HCT116 (cell line): ENCODE measurements at regions not wholly inside any gene's neighbourhood (a gene's known extent, or its start where the extent isn't known, plus 50 kb on each side); places are given as distances from the start of the nearest gene placed in this dataset.

ENCODE experiments used
- ATAC-seq: fragments of 200-7000 bp; cut with Tn5 transposase; 2 replicates; pipeline ENCODE4 v1.9.1; 2020; ENCODE audit warnings: mild to moderate bottlenecking, moderate library complexity
- BruUV-seq: library from RNA; stranded (reverse); fragments of 400-500 nt; replicated peaks from 2 replicates; lab custom pipeline; 2021; lab: Mats Ljungman, UMichigan
- CTCF ChIA-PET: fragments of 300-600 bp; sonication (Branson Sonifier 250); formaldehyde crosslinking; loops from one replicate; lab custom pipeline; 2021; ENCODE audit warnings: antibody characterized with exemption; lab: Charles Lee
- POLR2A ChIA-PET: fragments of 300-600, 350-600 bp; sonication (Branson Sonifier 250); formaldehyde crosslinking; loops from one replicate; lab custom pipeline; 2021; ENCODE audit warnings: antibody characterized with exemption; lab: Charles Lee
- RAD21 ChIA-PET, 2 experiments: fragments of 300-600 bp; sonication (Branson Sonifier 250); formaldehyde crosslinking; loops; one replicate each; lab custom pipeline; 2023; ENCODE audit warnings: low total read pairs in 2 of 2; ENCODE audit not compliant: uncharacterized antibody in 2 of 2, unreplicated experiment in 2 of 2, low non-redundant PET in 1 of 2; lab: Charles Lee
- DNase-seq: peaks from one replicate; pipeline ENCODE4 v3.0.0-alpha.2; 2010; ENCODE audit warnings: low read depth, low spot score
- H2AFZ ChIP-seq: fragments of 200-600 bp; shearing (Covaris generic), sonication (generic); 2 replicates; pipeline ENCODE4 v1.6.1; 2017; ENCODE audit warnings: low read depth, mixed run types, mixed read lengths, antibody characterized with exemption, low read length; ENCODE audit not compliant: poor library complexity, severe bottlenecking
- H3K27ac ChIP-seq: 2 replicates; pipeline ENCODE4 v1.5.1; 2012; ENCODE audit warnings: low read depth, low read length
- H3K27me3 ChIP-seq: fragments of 200-600 bp; sonication (generic); 2 replicates; pipeline ENCODE4 v1.6.1; 2016; ENCODE audit warnings: mixed run types, low read length, mixed read lengths; ENCODE audit not compliant: insufficient read depth
- H3K36me3 ChIP-seq, 2 experiments: fragments of 200-500 bp in 1 of 2; fragments of 200-600 bp in 1 of 2; sonication (Bioruptor generic) in 1 of 2; sonication (generic) in 1 of 2; 2 replicates each; pipeline versions ENCODE4 v1.5.1 to v1.6.1; 2014 to 2016; ENCODE audit warnings: low read length in 2 of 2, inconsistent platforms in 1 of 2, mixed read lengths in 1 of 2, mixed run types in 1 of 2; ENCODE audit not compliant: insufficient read depth in 2 of 2, control insufficient read depth in 1 of 2
- H3K4me1 ChIP-seq, 2 experiments: fragments of 200-600 bp in 1 of 2; sonication (generic) in 1 of 2; 2 replicates each; pipeline versions ENCODE4 v1.5.1 to v1.6.1; 2012 to 2017; ENCODE audit warnings: low read length in 2 of 2, inconsistent platforms in 1 of 2, mild to moderate bottlenecking in 1 of 2, mixed read lengths in 1 of 2, mixed run types in 1 of 2, moderate library complexity in 1 of 2; ENCODE audit not compliant: insufficient read depth in 2 of 2, control insufficient read depth in 1 of 2
- H3K4me2 ChIP-seq: fragments of 200-600 bp; sonication (generic); 2 replicates; pipeline ENCODE4 v1.6.1; 2017; ENCODE audit warnings: mixed run types, low read length, mixed read lengths
- H3K4me3 ChIP-seq, 2 experiments: fragments of 200-600 bp in 1 of 2; sonication (generic) in 1 of 2; replicated peaks in 1 of 2; 2 replicates each; pipeline ENCODE4 v1.5.1; 2011 to 2016; ENCODE audit warnings: low read length in 2 of 2, control low read depth in 1 of 2, low read depth in 1 of 2, mild to moderate bottlenecking in 1 of 2, mixed read lengths in 1 of 2, mixed run types in 1 of 2
- H3K79me2 ChIP-seq: fragments of 200-600 bp; sonication (generic); 2 replicates; pipeline ENCODE4 v1.6.1; 2017; ENCODE audit warnings: mild to moderate bottlenecking, mixed run types, low read length, moderate library complexity, mixed read lengths; ENCODE audit not compliant: insufficient read depth
- H3K9ac ChIP-seq: fragments of 200-600 bp; sonication (generic); 2 replicates; pipeline ENCODE4 v1.6.1; 2016; ENCODE audit warnings: low read length, mixed read lengths
- H3K9me2 ChIP-seq: fragments of 200-600 bp; sonication (generic), shearing (Covaris generic); 2 replicates; pipeline ENCODE4 v1.6.1; 2017; ENCODE audit warnings: mixed run types, mild to moderate bottlenecking, moderate library complexity; ENCODE audit not compliant: insufficient read depth
- H3K9me3 ChIP-seq, 2 experiments: fragments of 200-500 bp in 1 of 2; fragments of 200-600 bp in 1 of 2; sonication (Bioruptor generic) in 1 of 2; sonication (generic) in 1 of 2; 2 replicates each; pipeline ENCODE4 v1.6.1; 2014 to 2017; ENCODE audit warnings: low read length in 2 of 2, mixed read lengths in 2 of 2, inconsistent platforms in 1 of 2, low read depth in 1 of 2, mild to moderate bottlenecking in 1 of 2, mixed run types in 1 of 2, moderate library complexity in 1 of 2; ENCODE audit not compliant: control insufficient read depth in 1 of 2, insufficient read depth in 1 of 2
- H4K20me1 ChIP-seq: fragments of 200-600 bp; sonication (generic), shearing (Covaris generic); 2 replicates; pipeline ENCODE4 v1.6.1; 2017; ENCODE audit warnings: mixed run types, mild to moderate bottlenecking, moderate library complexity; ENCODE audit not compliant: insufficient read depth
- CBX3 ChIP-seq: IDR thresholded peaks from 2 replicates; pipeline ENCODE4 v1.6.1; 2012; ENCODE audit warnings: low read depth
- CEBPB ChIP-seq: IDR thresholded peaks from 2 replicates; pipeline ENCODE4 v1.6.1; 2012; ENCODE audit warnings: low read depth
- POLR2AphosphoS5 ChIP-seq: IDR thresholded peaks from 2 replicates; pipeline ENCODE4 v1.6.1; 2011; ENCODE audit warnings: mild to moderate bottlenecking, low read depth, low read length, moderate library complexity
- SIN3A ChIP-seq: IDR thresholded peaks from 2 replicates; pipeline ENCODE4 v1.6.1; 2012; ENCODE audit warnings: low read depth
- SP1 ChIP-seq: IDR thresholded peaks from 2 replicates; pipeline ENCODE4 v1.6.1; 2012; ENCODE audit warnings: low read depth
- SRF ChIP-seq: IDR thresholded peaks from 2 replicates; pipeline ENCODE4 v1.6.1; 2012; ENCODE audit warnings: low read depth
- ZFX ChIP-seq: fragments of 450-650 bp; IDR thresholded peaks from 2 replicates; pipeline ENCODE4 v1.6.1; 2017
- intact Hi-C: fragments of 100-400 bp; cut with micrococcal nuclease; formaldehyde crosslinking; loops from 2 replicates; pipeline ENCODE4 v1.10.0; 2022
- TF ChIP-seq, protein P1 (sequence below): IDR thresholded peaks from 2 replicates; pipeline ENCODE4 v1.6.1; 2012
- TF ChIP-seq, protein P2 (sequence below): IDR thresholded peaks from 2 replicates; pipeline ENCODE4 v1.6.1; 2011; ENCODE audit warnings: mild to moderate bottlenecking, low read length, moderate library complexity; ENCODE audit not compliant: insufficient replicate concordance; ENCODE audit errors: extremely low read depth
- TF ChIP-seq, protein P3 (sequence below): IDR thresholded peaks from 2 replicates; pipeline ENCODE4 v1.6.1; 2012

DNA sequence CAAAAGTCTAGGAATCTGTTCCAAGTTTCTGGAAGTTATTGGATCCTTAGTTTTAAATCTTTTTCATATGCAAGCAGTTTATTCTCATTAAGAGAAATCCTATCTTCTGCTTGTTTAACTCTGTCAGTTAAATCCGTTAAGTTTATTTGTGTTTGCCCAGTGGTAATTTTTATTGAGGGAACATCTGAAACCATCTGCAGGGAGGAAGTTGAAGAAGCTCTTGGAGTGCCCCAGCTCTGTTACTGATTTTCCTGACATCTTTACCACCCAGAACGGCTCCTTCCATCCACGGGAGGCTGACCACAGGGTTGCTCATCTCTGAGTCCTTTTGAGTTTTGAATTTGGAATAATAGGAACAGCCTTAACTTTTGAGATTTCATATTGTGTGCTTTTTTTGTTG is 99.9 kb upstream of the ZNF618 start (continued):
- no peak for TF ChIP-seq ZFX
- TF ChIP-seq CEBPB: no peak
- no peak for TF ChIP-seq SP1
- TF ChIP-seq CBX3: no peak
- TF ChIP-seq SIN3A: no peak

DNA sequence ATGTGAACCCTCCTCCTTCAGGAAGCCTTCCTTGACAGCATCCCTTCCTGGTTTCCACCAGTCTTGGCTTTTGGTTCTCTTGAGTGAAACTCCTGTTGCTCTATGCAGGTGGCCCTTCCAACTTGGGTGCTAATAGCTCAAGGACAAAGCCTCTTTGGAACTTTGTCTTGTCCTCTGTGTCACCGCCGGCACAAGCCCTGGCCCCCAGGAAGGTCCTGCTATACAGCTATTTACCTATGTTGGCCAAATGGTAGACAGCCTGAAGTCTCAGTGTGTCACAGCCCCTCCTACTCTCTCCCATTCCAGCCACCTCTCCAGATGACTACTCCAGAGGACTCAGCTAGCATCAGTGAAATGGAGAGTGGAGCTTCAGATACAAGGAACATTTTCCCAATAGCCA is 94.7 kb upstream of the ZNF618 start:
- 0 out of 2 replicates have a peak, but pooled peaks cover 4% of the 10 kb centered on the region for H3K27me3 ChIP-seq
- POLR2A ChIA-PET: no interaction called here

More for the DNA sequence above, 94.7 kb upstream of the ZNF618 start:
- H3K79me2 ChIP-seq: no peaks in the 10 kb centered on the region
- no peak overlapping the region for H2AFZ ChIP-seq
- H4K20me1 ChIP-seq: no peaks in the 10 kb centered on the region
- intact Hi-C loops: no loop called here
- TF ChIP-seq, protein P1, sequence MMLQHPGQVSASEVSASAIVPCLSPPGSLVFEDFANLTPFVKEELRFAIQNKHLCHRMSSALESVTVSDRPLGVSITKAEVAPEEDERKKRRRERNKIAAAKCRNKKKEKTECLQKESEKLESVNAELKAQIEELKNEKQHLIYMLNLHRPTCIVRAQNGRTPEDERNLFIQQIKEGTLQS: no peak
- TF ChIP-seq, protein P2, sequence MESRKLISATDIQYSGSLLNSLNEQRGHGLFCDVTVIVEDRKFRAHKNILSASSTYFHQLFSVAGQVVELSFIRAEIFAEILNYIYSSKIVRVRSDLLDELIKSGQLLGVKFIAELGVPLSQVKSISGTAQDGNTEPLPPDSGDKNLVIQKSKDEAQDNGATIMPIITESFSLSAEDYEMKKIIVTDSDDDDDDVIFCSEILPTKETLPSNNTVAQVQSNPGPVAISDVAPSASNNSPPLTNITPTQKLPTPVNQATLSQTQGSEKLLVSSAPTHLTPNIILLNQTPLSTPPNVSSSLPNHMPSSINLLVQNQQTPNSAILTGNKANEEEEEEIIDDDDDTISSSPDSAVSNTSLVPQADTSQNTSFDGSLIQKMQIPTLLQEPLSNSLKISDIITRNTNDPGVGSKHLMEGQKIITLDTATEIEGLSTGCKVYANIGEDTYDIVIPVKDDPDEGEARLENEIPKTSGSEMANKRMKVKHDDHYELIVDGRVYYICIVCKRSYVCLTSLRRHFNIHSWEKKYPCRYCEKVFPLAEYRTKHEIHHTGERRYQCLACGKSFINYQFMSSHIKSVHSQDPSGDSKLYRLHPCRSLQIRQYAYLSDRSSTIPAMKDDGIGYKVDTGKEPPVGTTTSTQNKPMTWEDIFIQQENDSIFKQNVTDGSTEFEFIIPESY: no peak
- TF ChIP-seq SRF: no peak
- TF ChIP-seq, protein P3, sequence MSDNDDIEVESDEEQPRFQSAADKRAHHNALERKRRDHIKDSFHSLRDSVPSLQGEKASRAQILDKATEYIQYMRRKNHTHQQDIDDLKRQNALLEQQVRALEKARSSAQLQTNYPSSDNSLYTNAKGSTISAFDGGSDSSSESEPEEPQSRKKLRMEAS: no peak
- no peak for TF ChIP-seq POLR2AphosphoS5
- H3K9ac ChIP-seq: no peak overlapping the region
- RAD21 ChIA-PET: no interaction called here
- no TSS peak for BruUV-seq
- no peaks in the 10 kb centered on the region for H3K9me3 ChIP-seq
- no peaks in the 10 kb centered on the region for H3K9me2 ChIP-seq
- H3K36me3 ChIP-seq: no peaks in the 10 kb centered on the region
- H3K27ac ChIP-seq: no peak overlapping the region
- no peaks in the 10 kb centered on the region for H3K4me1 ChIP-seq
- no peak overlapping the region for H3K4me3 ChIP-seq
- CTCF ChIA-PET: no interaction called here
- ATAC-seq (no peak), DNase-seq (no peak)
- no peak overlapping the region for H3K4me2 ChIP-seq
